OCI-LY7 (cell line): ENCODE measurements at regions not wholly inside any gene's neighbourhood (a gene's known extent, or its start where the extent isn't known, plus 50 kb on each side); places are given as distances from the start of the nearest gene placed in this dataset.

Experiments used
- EZH2phosphoT487 ChIP-seq: fragments of 200-600 bp; sonication (generic); IDR thresholded peaks from 2 replicates; pipeline ENCODE4 v1.6.1; 2018; ENCODE audit warnings: low read depth, borderline replicate concordance, mild to moderate bottlenecking, mixed run types, antibody characterized with exemption, low read length, moderate library complexity, mixed read lengths
- TF ChIP-seq, protein P1 (sequence below): fragments of 200-600 bp; sonication (generic); conservative IDR thresholded peaks from 2 replicates; pipeline ENCODE4 v1.5.1; 2014; ENCODE audit warnings: mild to moderate bottlenecking, antibody characterized with exemption, low read length, moderate library complexity, mixed read lengths

DNA sequence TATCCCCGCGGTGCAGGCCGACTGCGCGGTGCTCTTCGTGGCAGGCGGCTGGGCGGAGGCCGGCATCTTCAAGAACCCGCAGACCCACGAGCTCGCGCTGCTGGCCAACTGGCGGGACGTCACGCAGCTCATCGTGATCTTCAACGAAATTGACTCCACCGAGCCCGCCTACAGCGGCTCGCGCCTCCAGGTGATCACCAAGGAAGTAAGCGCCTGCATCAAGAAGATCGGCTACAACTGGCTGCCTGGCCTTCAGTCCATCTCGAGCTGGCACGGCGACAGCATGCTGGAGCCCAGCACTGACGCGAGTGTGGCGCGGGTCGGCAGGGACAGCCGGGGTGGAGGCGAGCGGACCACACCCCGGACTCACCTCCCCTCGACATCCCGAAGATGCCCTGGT, 53.9 kb upstream of the MTNR1B start:
- TF ChIP-seq, protein P1, sequence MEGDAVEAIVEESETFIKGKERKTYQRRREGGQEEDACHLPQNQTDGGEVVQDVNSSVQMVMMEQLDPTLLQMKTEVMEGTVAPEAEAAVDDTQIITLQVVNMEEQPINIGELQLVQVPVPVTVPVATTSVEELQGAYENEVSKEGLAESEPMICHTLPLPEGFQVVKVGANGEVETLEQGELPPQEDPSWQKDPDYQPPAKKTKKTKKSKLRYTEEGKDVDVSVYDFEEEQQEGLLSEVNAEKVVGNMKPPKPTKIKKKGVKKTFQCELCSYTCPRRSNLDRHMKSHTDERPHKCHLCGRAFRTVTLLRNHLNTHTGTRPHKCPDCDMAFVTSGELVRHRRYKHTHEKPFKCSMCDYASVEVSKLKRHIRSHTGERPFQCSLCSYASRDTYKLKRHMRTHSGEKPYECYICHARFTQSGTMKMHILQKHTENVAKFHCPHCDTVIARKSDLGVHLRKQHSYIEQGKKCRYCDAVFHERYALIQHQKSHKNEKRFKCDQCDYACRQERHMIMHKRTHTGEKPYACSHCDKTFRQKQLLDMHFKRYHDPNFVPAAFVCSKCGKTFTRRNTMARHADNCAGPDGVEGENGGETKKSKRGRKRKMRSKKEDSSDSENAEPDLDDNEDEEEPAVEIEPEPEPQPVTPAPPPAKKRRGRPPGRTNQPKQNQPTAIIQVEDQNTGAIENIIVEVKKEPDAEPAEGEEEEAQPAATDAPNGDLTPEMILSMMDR = no peak
- no peak for TF ChIP-seq EZH2phosphoT487
